ENCODE measurements at regions not wholly inside any gene's neighbourhood (a gene's known extent, or its start where the extent isn't known, plus 50 kb on each side); places are given as distances from the start of the nearest gene placed in this dataset.
A peak's percentile ranks its signal among the peaks of the same experiment; 100 is the strongest.

- no peak for DNase-seq (ENCODE audit: low read depth)
- no peak overlapping the region for H3K4me3 ChIP-seq (ENCODE audit: low read depth, low read length)
- in situ Hi-C loops (cut with HindIII; ENCODE audit: low sequenced_read_pairs), result no loop called here
- no peak for TF ChIP-seq CTCF (IDR thresholded peaks at IDR 0.05; ENCODE audit: low read depth, low read length, missing control alignments)
Measured at GRCh38 chr9:88738709-88739108, 203.7 kb downstream of the NXNL2 start.

GRCh38 chr9:88739373-88739772 is 204.4 kb downstream of the NXNL2 start:
- in situ Hi-C loops (cut with HindIII; ENCODE audit: low sequenced_read_pairs), result no loop called here
- no peak for TF ChIP-seq CTCF (IDR thresholded peaks at IDR 0.05; ENCODE audit: low read depth, low read length, missing control alignments)
- no peak overlapping the region for H3K4me3 ChIP-seq (ENCODE audit: low read depth, low read length)
- DNase-seq (ENCODE audit: low read depth), result no peak

- DNase-seq (ENCODE audit: low read depth), result no peak
- H3K4me3 ChIP-seq (ENCODE audit: low read depth, low read length), result no peak overlapping the region
- no peak for TF ChIP-seq CTCF (IDR thresholded peaks at IDR 0.05; ENCODE audit: low read depth, low read length, missing control alignments)
- in situ Hi-C loops (cut with HindIII; ENCODE audit: low sequenced_read_pairs), result no loop called here
Measured at GRCh38 chr9:88740844-88741243, 205.9 kb downstream of the NXNL2 start.

GRCh38 chr9:88741335-88741734 is 206.4 kb downstream of the NXNL2 start:
- TF ChIP-seq CTCF (IDR thresholded peaks at IDR 0.05; ENCODE audit: low read depth, low read length, missing control alignments), result peak; percentile 37
- H3K4me3 ChIP-seq (ENCODE audit: low read depth, low read length), result no peak overlapping the region
- in situ Hi-C loops (cut with HindIII; ENCODE audit: low sequenced_read_pairs), result no loop called here
- no peak for DNase-seq (ENCODE audit: low read depth)

GRCh38 chr9:88742483-88742882 is 207.5 kb downstream of the NXNL2 start:
- no peak overlapping the region for H3K4me3 ChIP-seq (ENCODE audit: low read depth, low read length)
- in situ Hi-C loops (cut with HindIII; ENCODE audit: low sequenced_read_pairs), result no loop called here
- TF ChIP-seq CTCF (IDR thresholded peaks at IDR 0.05; ENCODE audit: low read depth, low read length, missing control alignments), result no peak
- peak; percentile 67 for DNase-seq (ENCODE audit: low read depth)

GRCh38 chr9:88742905-88743304 is 207.9 kb downstream of the NXNL2 start:
- in situ Hi-C loops (cut with HindIII; ENCODE audit: low sequenced_read_pairs), result no loop called here
- TF ChIP-seq CTCF (IDR thresholded peaks at IDR 0.05; ENCODE audit: low read depth, low read length, missing control alignments), result no peak
- DNase-seq (ENCODE audit: low read depth), result no peak
- H3K4me3 ChIP-seq (ENCODE audit: low read depth, low read length), result no peak overlapping the region
